ENCODE measurements at regions not wholly inside any gene's neighbourhood (a gene's known extent, or its start where the extent isn't known, plus 50 kb on each side); places are given as distances from the start of the nearest gene placed in this dataset.

- no peaks in the 10 kb centered on the region for H3K36me3 ChIP-seq
- no peak for DNase-seq
- no peaks in the 10 kb centered on the region for H3K27me3 ChIP-seq
- no peaks in the 10 kb centered on the region for H3K9me3 ChIP-seq
- intact Hi-C loops (cut with DNase I; ENCODE audit: low total_unique reads) = no loop called here
- WGBS, 2 donors (ENCODE audit: low coverage in 1 of 2) = 52 to 59% methylated on average over 3 of the region's 3 CpGs
- no peak overlapping the region for H3K4me3 ChIP-seq
- no peak for TF ChIP-seq POLR2AphosphoS5 (IDR thresholded peaks at IDR 0.05)
- TF ChIP-seq, protein P1, sequence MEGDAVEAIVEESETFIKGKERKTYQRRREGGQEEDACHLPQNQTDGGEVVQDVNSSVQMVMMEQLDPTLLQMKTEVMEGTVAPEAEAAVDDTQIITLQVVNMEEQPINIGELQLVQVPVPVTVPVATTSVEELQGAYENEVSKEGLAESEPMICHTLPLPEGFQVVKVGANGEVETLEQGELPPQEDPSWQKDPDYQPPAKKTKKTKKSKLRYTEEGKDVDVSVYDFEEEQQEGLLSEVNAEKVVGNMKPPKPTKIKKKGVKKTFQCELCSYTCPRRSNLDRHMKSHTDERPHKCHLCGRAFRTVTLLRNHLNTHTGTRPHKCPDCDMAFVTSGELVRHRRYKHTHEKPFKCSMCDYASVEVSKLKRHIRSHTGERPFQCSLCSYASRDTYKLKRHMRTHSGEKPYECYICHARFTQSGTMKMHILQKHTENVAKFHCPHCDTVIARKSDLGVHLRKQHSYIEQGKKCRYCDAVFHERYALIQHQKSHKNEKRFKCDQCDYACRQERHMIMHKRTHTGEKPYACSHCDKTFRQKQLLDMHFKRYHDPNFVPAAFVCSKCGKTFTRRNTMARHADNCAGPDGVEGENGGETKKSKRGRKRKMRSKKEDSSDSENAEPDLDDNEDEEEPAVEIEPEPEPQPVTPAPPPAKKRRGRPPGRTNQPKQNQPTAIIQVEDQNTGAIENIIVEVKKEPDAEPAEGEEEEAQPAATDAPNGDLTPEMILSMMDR (IDR thresholded peaks at IDR 0.05) = no peak
- TF ChIP-seq EP300 (IDR thresholded peaks at IDR 0.05; ENCODE audit: low read depth) = no peak
- no peak for TF ChIP-seq POLR2A (IDR thresholded peaks at IDR 0.05)
- H3K4me1 ChIP-seq = peaks cover 0 to 13% (median 3%) of the 10 kb centered on the region in 4 donors
- in situ Hi-C loops (cut with MboI; ENCODE audit: low pct_ligation_motif_present in 1 of 4, low pct_unique_long_range_greater_than_20kb in 1 of 4, low sequenced_read_pairs in 3 of 4) = no loop called here
- H3K27ac ChIP-seq = peak overlapping the region in 3 of 4 donors; percentile 9 to 27 (median 26)
These were observed 428.1 kb upstream of the NOX3 start for GRCh38 chr6:155883741-155884140.

GRCh38 chr6:155883334-155883731 lies 427.7 kb upstream of the NOX3 start:
- Histone ChIP-seq H3K4me3 (no peak overlapping the region), H3K9me3 (no peaks in the 10 kb centered on the region), H3K4me1 (peaks cover 0 to 13% (median 3%) of the 10 kb centered on the region in 4 donors), H3K27ac (peak overlapping the region in 3 of 4 donors; percentile 22 to 44 (median 27)), H3K27me3 (no peaks in the 10 kb centered on the region), H3K36me3 (no peaks in the 10 kb centered on the region)
- intact Hi-C loops (cut with DNase I; ENCODE audit: low total_unique reads) (no loop called here), in situ Hi-C loops (cut with MboI; ENCODE audit: low pct_ligation_motif_present in 1 of 4, low pct_unique_long_range_greater_than_20kb in 1 of 4, low sequenced_read_pairs in 3 of 4) (no loop called here)
- TF ChIP-seq POLR2AphosphoS5 (IDR thresholded peaks at IDR 0.05) = no peak
- no peak for TF ChIP-seq POLR2A (IDR thresholded peaks at IDR 0.05)
- TF ChIP-seq, protein P1 (IDR thresholded peaks at IDR 0.05) = no peak
- no peak for TF ChIP-seq EP300 (IDR thresholded peaks at IDR 0.05; ENCODE audit: low read depth)
- no peak for DNase-seq

DNA sequence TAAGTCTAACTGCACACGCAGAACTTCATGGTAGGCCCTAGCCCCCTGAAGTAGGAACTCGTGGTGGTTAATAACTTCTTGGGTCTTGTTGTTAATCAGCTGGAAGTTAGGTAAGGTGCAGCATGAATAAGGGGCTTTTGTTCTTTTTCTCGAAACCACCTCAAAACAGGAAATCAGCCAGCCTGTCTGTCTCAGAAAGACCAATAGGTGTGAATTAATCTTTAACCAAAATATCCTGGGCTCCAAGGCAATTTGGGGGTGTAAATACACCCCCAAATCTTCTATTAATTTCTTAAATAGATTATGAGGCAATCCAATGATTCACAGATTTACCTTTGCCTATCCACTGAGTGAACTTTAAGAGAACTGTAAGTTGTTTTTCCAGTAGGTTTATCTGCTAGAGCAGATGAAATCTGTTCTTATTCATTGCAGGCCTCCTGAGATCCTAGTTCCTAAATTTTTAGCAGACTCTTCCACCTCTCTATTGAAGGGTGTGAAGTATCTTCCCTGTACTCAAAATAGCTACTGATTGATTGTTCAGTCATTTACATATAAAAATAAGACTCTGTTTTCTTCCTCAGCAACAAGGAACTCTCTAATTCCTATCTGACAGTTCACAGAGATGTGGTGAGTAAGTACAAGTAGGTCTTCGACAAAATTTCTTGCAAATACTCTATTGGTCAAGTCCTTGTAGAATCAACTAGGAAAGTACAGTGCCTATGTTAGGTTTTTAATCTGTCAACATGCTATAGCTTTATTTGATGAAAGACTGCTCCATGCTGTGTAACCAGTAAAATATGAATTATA lies 427.1 kb upstream of the NOX3 start:
- no peak for DNase-seq
- intact Hi-C loops (cut with DNase I; ENCODE audit: low total_unique reads) (no loop called here), in situ Hi-C loops (cut with MboI; ENCODE audit: low pct_ligation_motif_present in 1 of 4, low pct_unique_long_range_greater_than_20kb in 1 of 4, low sequenced_read_pairs in 3 of 4) (no loop called here)
- Histone ChIP-seq H3K4me1 (peaks cover 0 to 13% (median 3%) of the 10 kb centered on the region in 4 donors), H3K4me3 (no peak overlapping the region), H3K27me3 (no peaks in the 10 kb centered on the region), H3K27ac (peak overlapping the region in 2 of 4 donors; percentile 22 to 44), H3K36me3 (no peaks in the 10 kb centered on the region), H3K9me3 (no peaks in the 10 kb centered on the region)
- 60 to 61% methylated on average over 3 to 4 of the region's 4 CpGs for WGBS, 2 donors (ENCODE audit: low coverage in 1 of 2)
- TF ChIP-seq POLR2A (IDR thresholded peaks at IDR 0.05) = no peak
- no peak for TF ChIP-seq EP300 (IDR thresholded peaks at IDR 0.05; ENCODE audit: low read depth)
- TF ChIP-seq, protein P1 (IDR thresholded peaks at IDR 0.05) = no peak
- no peak for TF ChIP-seq POLR2AphosphoS5 (IDR thresholded peaks at IDR 0.05)

GRCh38 chr6:155881826-155882526 lies 426.3 kb upstream of the NOX3 start:
- 66 to 76% methylated on average over 3 to 5 of the region's 5 CpGs for WGBS, 2 donors (ENCODE audit: low coverage in 1 of 2)
- in situ Hi-C loops (cut with MboI; ENCODE audit: low pct_ligation_motif_present in 1 of 4, low pct_unique_long_range_greater_than_20kb in 1 of 4, low sequenced_read_pairs in 3 of 4) = no loop called here

More at GRCh38 chr6:155881826-155882526, 426.3 kb upstream of the NOX3 start:
- no peak for DNase-seq
- Histone ChIP-seq H3K36me3 (no peaks in the 10 kb centered on the region), H3K4me3 (no peak overlapping the region), H3K27ac (peak overlapping the region in 1 of 4 donors; percentile 44), H3K4me1 (peaks cover 0 to 13% (median 3%) of the 10 kb centered on the region in 4 donors), H3K9me3 (no peaks in the 10 kb centered on the region), H3K27me3 (no peaks in the 10 kb centered on the region)
- intact Hi-C loops (cut with DNase I; ENCODE audit: low total_unique reads) = no loop called here
- TF ChIP-seq POLR2A (IDR thresholded peaks at IDR 0.05) (no peak), POLR2AphosphoS5 (IDR thresholded peaks at IDR 0.05) (no peak), EP300 (IDR thresholded peaks at IDR 0.05; ENCODE audit: low read depth) (no peak)
- TF ChIP-seq, protein P1 (IDR thresholded peaks at IDR 0.05) = no peak
